Testis (tissue), 2 donors: ENCODE measurements at regions not wholly inside any gene's neighbourhood (a gene's known extent, or its start where the extent isn't known, plus 50 kb on each side); places are given as distances from the start of the nearest gene placed in this dataset.

Experiments used
- CTCF ChIP-seq, 3 experiments: fragments of 450-650 bp in 2 of 3; fragments of 200-600 bp in 1 of 3; sonication (generic) in 1 of 3; IDR thresholded peaks; one replicate each; pipeline ENCODE4 v1.5.1; 2016 to 2019; ENCODE audit warnings: antibody characterized with exemption in 3 of 3, mild to moderate bottlenecking in 2 of 3, moderate library complexity in 1 of 3
- POLR2A ChIP-seq: fragments of 450-650 bp; IDR thresholded peaks from one replicate; pipeline ENCODE4 v1.6.1; 2017; ENCODE audit warnings: antibody characterized with exemption, mild to moderate bottlenecking, moderate library complexity

- no peak for TF ChIP-seq CTCF (IDR thresholded peaks at IDR 0.05)
- TF ChIP-seq POLR2A: no peak
These were observed 341.8 kb downstream of the TCERG1L start for GRCh38 chr10:130969700-130970099.
